Sigmoid colon (tissue), 6 donors: ENCODE measurements at regions not wholly inside any gene's neighbourhood (a gene's known extent, or its start where the extent isn't known, plus 50 kb on each side); places are given as distances from the start of the nearest gene placed in this dataset.

Source experiments
- DNase-seq: peaks from one replicate; pipeline ENCODE4 v3.0.0-alpha.2; 2019
- H3K27ac ChIP-seq, 4 donors: fragments of 200-600 bp; sonication (generic); one replicate each; pipeline ENCODE4 v1.5.1; 2016 to 2019; ENCODE audit warnings: mild to moderate bottlenecking in 1 of 4
- H3K27me3 ChIP-seq, 3 donors: fragments of 200-600 bp; sonication (generic); one replicate each; pipeline ENCODE4 v1.5.1; 2019; ENCODE audit warnings: mild to moderate bottlenecking in 1 of 3
- H3K36me3 ChIP-seq, 4 donors: fragments of 200-600 bp; sonication (generic); one replicate each; pipeline ENCODE4 v1.5.1; 2016 to 2019
- H3K4me1 ChIP-seq, 4 donors: fragments of 200-600 bp; sonication (generic); one replicate each; pipeline ENCODE4 v1.5.1; 2017 to 2019
- H3K4me3 ChIP-seq, 4 donors: fragments of 200-600 bp; sonication (generic); one replicate each; pipeline ENCODE4 v1.5.1; 2017 to 2019; ENCODE audit warnings: mild to moderate bottlenecking in 2 of 4, moderate library complexity in 1 of 4
- H3K9me3 ChIP-seq, 4 donors: fragments of 200-600 bp in 3 of 4; sonication (generic) in 3 of 4; one replicate each; pipeline versions ENCODE4 v1.5.1 to v1.6.1; 2013 to 2019
- CTCF ChIP-seq, 4 experiments: fragments of 450-650 bp in 3 of 4; fragments of 200-600 bp in 1 of 4; IDR thresholded peaks; one replicate each; pipeline ENCODE4 v1.5.1; 2016 to 2019; ENCODE audit warnings: antibody characterized with exemption in 4 of 4, mild to moderate bottlenecking in 3 of 4, moderate library complexity in 2 of 4
- EP300 ChIP-seq, 4 donors: sonication (generic); formaldehyde crosslinking; IDR thresholded peaks; one replicate each; pipeline ENCODE4 v1.6.1; 2017; ENCODE audit warnings: antibody characterized with exemption in 4 of 4
- POLR2A ChIP-seq, 2 donors: fragments of 450-650 bp; IDR thresholded peaks; one replicate each; pipeline ENCODE4 v1.6.1; 2016; ENCODE audit warnings: antibody characterized with exemption in 2 of 2, mild to moderate bottlenecking in 2 of 2, moderate library complexity in 2 of 2
- POLR2AphosphoS5 ChIP-seq, 4 donors: sonication (generic); formaldehyde crosslinking; IDR thresholded peaks; one replicate each; pipeline ENCODE4 v1.6.1; 2017; ENCODE audit warnings: antibody characterized with exemption in 4 of 4
- WGBS, 2 donors: extraction: QIAGEN DNeasy Blood & Tissue Kit; methylation state at CpG; one replicate each; pipeline ENCODE4 v1.1.7; 2013; 5-methylcytosine and 5-hydroxymethylcytosine counted together
- intact Hi-C: fragments of 100-400 bp; cut with DNase I; formaldehyde crosslinking; loops from one replicate; pipeline ENCODE4 v1.15.1; 2023
- donor health status: healthy with polysubstance abuse.
- donor health status: healthy.

- Histone ChIP-seq H3K36me3 (no peaks in the 10 kb centered on the region), H3K4me1 (peaks cover 0 to under 1% (median 0%) of the 10 kb centered on the region in 4 donors), H3K4me3 (no peak overlapping the region), H3K27me3 (no peaks in the 10 kb centered on the region), H3K27ac (no peak overlapping the region), H3K9me3 (no peaks in the 10 kb centered on the region)
- TF ChIP-seq POLR2AphosphoS5 (IDR thresholded peaks at IDR 0.05) (no peak), POLR2A (IDR thresholded peaks at IDR 0.05) (no peak), EP300 (IDR thresholded peaks at IDR 0.05) (no peak), CTCF (IDR thresholded peaks at IDR 0.05) (no peak)
- 85 to 87% methylated on average over 3 of the region's 3 CpGs for WGBS, 2 donors
- intact Hi-C loops = no loop called here
- no peak for DNase-seq
Measured at GRCh38 chr4:74665876-74666275, 128.4 kb downstream of the BTC start.

GRCh38 chr4:74667438-74667837 is 126.9 kb downstream of the BTC start:
- Histone ChIP-seq H3K4me1 (peaks cover 0 to 6% (median 2%) of the 10 kb centered on the region in 4 donors), H3K9me3 (no peaks in the 10 kb centered on the region), H3K36me3 (no peaks in the 10 kb centered on the region), H3K4me3 (no peak overlapping the region), H3K27ac (no peak overlapping the region), H3K27me3 (no peaks in the 10 kb centered on the region)
- no peak for DNase-seq
- intact Hi-C loops = no loop called here
- no peak for TF ChIP-seq POLR2AphosphoS5 (IDR thresholded peaks at IDR 0.05)
- no peak for TF ChIP-seq CTCF (IDR thresholded peaks at IDR 0.05)
- no peak for TF ChIP-seq POLR2A (IDR thresholded peaks at IDR 0.05)
- TF ChIP-seq EP300 (IDR thresholded peaks at IDR 0.05) = no peak

GRCh38 chr4:74667944-74668343 is 126.4 kb downstream of the BTC start:
- Histone ChIP-seq H3K36me3 (no peaks in the 10 kb centered on the region), H3K27me3 (no peaks in the 10 kb centered on the region), H3K27ac (no peak overlapping the region), H3K9me3 (no peaks in the 10 kb centered on the region), H3K4me3 (no peak overlapping the region), H3K4me1 (peaks cover 0 to 6% (median 2%) of the 10 kb centered on the region in 4 donors)
- DNase-seq = no peak
- intact Hi-C loops = no loop called here
- no peak for TF ChIP-seq POLR2A (IDR thresholded peaks at IDR 0.05)
- no peak for TF ChIP-seq EP300 (IDR thresholded peaks at IDR 0.05)

- no peaks in the 10 kb centered on the region for H3K36me3 ChIP-seq
- H3K4me3 ChIP-seq = no peak overlapping the region
- H3K9me3 ChIP-seq = no peaks in the 10 kb centered on the region
- intact Hi-C loops = loop anchor here (10.0 kb wide), 1 partner anchor 475 kb away; no protein-coding TSS in a partner anchor
- peaks cover 0 to 6% (median 2%) of the 10 kb centered on the region in 4 donors for H3K4me1 ChIP-seq
- 92% methylated on average over 3 of the region's 3 CpGs for WGBS, 2 donors
- no peaks in the 10 kb centered on the region for H3K27me3 ChIP-seq
- TF ChIP-seq POLR2A (IDR thresholded peaks at IDR 0.05) (no peak), EP300 (IDR thresholded peaks at IDR 0.05) (no peak), CTCF (IDR thresholded peaks at IDR 0.05) (no peak), POLR2AphosphoS5 (IDR thresholded peaks at IDR 0.05) (no peak)
- H3K27ac ChIP-seq = no peak overlapping the region
- DNase-seq = no peak
Measured at GRCh38 chr4:74669702-74670101, 124.6 kb downstream of the BTC start.

GRCh38 chr4:74670583-74670982 is 123.7 kb downstream of the BTC start:
- Histone ChIP-seq H3K4me3 (no peak overlapping the region), H3K4me1 (peaks cover 0 to 6% (median 2%) of the 10 kb centered on the region in 4 donors), H3K9me3 (no peaks in the 10 kb centered on the region), H3K27me3 (no peaks in the 10 kb centered on the region), H3K27ac (no peak overlapping the region), H3K36me3 (no peaks in the 10 kb centered on the region)
- 79 to 85% methylated on average over 1 of the region's 1 CpG for WGBS, 2 donors
- DNase-seq = no peak
- intact Hi-C loops = loop anchor here (10.0 kb wide), 1 partner anchor 476 kb away; no protein-coding TSS in a partner anchor
- TF ChIP-seq POLR2AphosphoS5 (IDR thresholded peaks at IDR 0.05) = no peak

- Histone ChIP-seq H3K9me3 (no peaks in the 10 kb centered on the region), H3K27ac (no peak overlapping the region), H3K4me1 (peaks cover 0 to 9% (median 3%) of the 10 kb centered on the region in 4 donors), H3K36me3 (no peaks in the 10 kb centered on the region), H3K27me3 (no peaks in the 10 kb centered on the region), H3K4me3 (no peak overlapping the region)
- TF ChIP-seq POLR2AphosphoS5 (IDR thresholded peaks at IDR 0.05) = peak in 2 of 4 donors; percentile 19 to 33
- no peak for TF ChIP-seq POLR2A (IDR thresholded peaks at IDR 0.05)
- peak in 2 of 4 experiments; percentile 24 to 42 for TF ChIP-seq CTCF (IDR thresholded peaks at IDR 0.05)
- TF ChIP-seq EP300 (IDR thresholded peaks at IDR 0.05) = no peak
- no peak for DNase-seq
- 1 to 2% methylated on average over 2 of the region's 2 CpGs for WGBS, 2 donors
- intact Hi-C loops = loop anchor here (10.0 kb wide), 1 partner anchor 476 kb away; no protein-coding TSS in a partner anchor
Measured at GRCh38 chr4:74671080-74671698, 123.1 kb downstream of the BTC start.
